ENCODE measurements at regions not wholly inside any gene's neighbourhood (a gene's known extent, or its start where the extent isn't known, plus 50 kb on each side); places are given as distances from the start of the nearest gene placed in this dataset.
A peak's percentile ranks its signal among the peaks of the same experiment; 100 is the strongest.

GRCh38 chr2:164388511-164388910, 232.8 kb downstream of the GRB14 start:
- Histone ChIP-seq H3K9me3 (no peaks in the 10 kb centered on the region), H3K9me2 (no peaks in the 10 kb centered on the region), H3K36me3 (replicated peaks in 1 of 2; ENCODE audit: control insufficient read depth in 1 of 2, insufficient read depth in 2 of 2, low read length in 1 of 2) (no peaks in the 10 kb centered on the region), H3K9ac (no peak overlapping the region), H2AFZ (ENCODE audit: low read depth) (peak overlapping the region; percentile 81), H3K4me1 (ENCODE audit: control insufficient read depth in 1 of 2, insufficient read depth in 2 of 2, low read depth in 1 of 2, low read length in 1 of 2) (peaks cover 0 to 10% of the 10 kb centered on the region in 2 experiments; a peak in 2 of 4 replicates), H3K27ac (ENCODE audit: low read depth in 2 of 2, low read length in 1 of 2) (peak overlapping the region in 1 of 2 experiments; percentile 53; a peak in 1 of 4 replicates), H3K79me2 (ENCODE audit: insufficient read depth) (no peaks in the 10 kb centered on the region), H3K27me3 (ENCODE audit: insufficient read depth) (no peaks in the 10 kb centered on the region), H3F3A (replicated peaks; ENCODE audit: insufficient read depth) (no peaks in the 10 kb centered on the region), H3K4me3 (ENCODE audit: low read depth in 2 of 2, low read length in 1 of 2) (no peak overlapping the region), H4K20me1 (ENCODE audit: insufficient read depth) (no peaks in the 10 kb centered on the region), H3K4me2 (peak overlapping the region; percentile 47; the same call in 1 of the 2 replicates)
- no peak for DNase-seq
- CTCF ChIA-PET = interaction anchor here (1.1 kb wide), 1 partner anchor 10 kb away, joined by 3 read pairs; no protein-coding TSS in a partner anchor
- POLR2A ChIA-PET = no interaction called here
- WGBS (ENCODE audit: low lambda C conversion rate) = 22% methylated on average over 2 of the region's 2 CpGs
- TF ChIP-seq CHD2 (IDR thresholded peaks at IDR 0.05; ENCODE audit: low read length, partially characterized antibody) (no peak), NRF1 (IDR thresholded peaks at IDR 0.05; ENCODE audit: low read depth, low read length) (no peak), IRF3 (IDR thresholded peaks at IDR 0.05; ENCODE audit: low read depth, low read length) (no peak), TEAD4 (IDR thresholded peaks at IDR 0.05; ENCODE audit: borderline replicate concordance, insufficient read depth) (peak; percentile 31; the same call in 1 of the 2 replicates), RAD21 (IDR thresholded peaks at IDR 0.05; ENCODE audit: low read length) (no peak), MXI1 (IDR thresholded peaks at IDR 0.05; ENCODE audit: low read depth, low read length) (no peak), FOXJ3 (CRISPR knock-in tag; IDR thresholded peaks at IDR 0.05) (no peak), FOSL2 (IDR thresholded peaks at IDR 0.05; ENCODE audit: borderline replicate concordance, low read depth) (peak; percentile 78; the same call in 1 of the 2 replicates), TAF1 (IDR thresholded peaks at IDR 0.05; ENCODE audit: borderline replicate concordance, low read depth, low read length) (no peak; the same call in 1 of the 2 replicates), RXRA (IDR thresholded peaks at IDR 0.05; ENCODE audit: borderline replicate concordance, low read depth) (no peak), SIN3A (IDR thresholded peaks at IDR 0.05; ENCODE audit: borderline replicate concordance, low read depth, low read length) (0 out of 2 replicates have a peak, but pooled peaks have one; percentile 16), USF2 (IDR thresholded peaks at IDR 0.05; ENCODE audit: borderline replicate concordance, low read depth, low read length) (no peak), NFIC (IDR thresholded peaks at IDR 0.05; ENCODE audit: borderline replicate concordance) (no peak), MEF2A (IDR thresholded peaks at IDR 0.05; ENCODE audit: borderline replicate concordance, low read depth) (no peak), EZH2phosphoT487 (IDR thresholded peaks at IDR 0.05; ENCODE audit: borderline replicate concordance, low read depth) (no peak), JUND (IDR thresholded peaks at IDR 0.05) (peak; percentile 66), GABPA (IDR thresholded peaks at IDR 0.05; ENCODE audit: low read depth) (0 out of 2 replicates have a peak, but pooled peaks have one; percentile 17), YY1 (IDR thresholded peaks at IDR 0.05; ENCODE audit: low read depth) (no peak), SMC3 (IDR thresholded peaks at IDR 0.05; ENCODE audit: low read depth, low read length) (no peak), GATA2 (CRISPR knock-in tag; IDR thresholded peaks at IDR 0.05) (no peak), ELF1 (IDR thresholded peaks at IDR 0.05) (0 out of 2 replicates have a peak, but pooled peaks have one; percentile 9), RFX5 (IDR thresholded peaks at IDR 0.05; ENCODE audit: low read length) (no peak)
- TF ChIP-seq, protein P1, sequence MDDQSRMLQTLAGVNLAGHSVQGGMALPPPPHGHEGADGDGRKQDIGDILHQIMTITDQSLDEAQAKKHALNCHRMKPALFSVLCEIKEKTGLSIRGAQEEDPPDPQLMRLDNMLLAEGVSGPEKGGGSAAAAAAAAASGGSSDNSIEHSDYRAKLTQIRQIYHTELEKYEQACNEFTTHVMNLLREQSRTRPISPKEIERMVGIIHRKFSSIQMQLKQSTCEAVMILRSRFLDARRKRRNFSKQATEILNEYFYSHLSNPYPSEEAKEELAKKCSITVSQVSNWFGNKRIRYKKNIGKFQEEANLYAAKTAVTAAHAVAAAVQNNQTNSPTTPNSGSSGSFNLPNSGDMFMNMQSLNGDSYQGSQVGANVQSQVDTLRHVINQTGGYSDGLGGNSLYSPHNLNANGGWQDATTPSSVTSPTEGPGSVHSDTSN (IDR thresholded peaks at IDR 0.05) = no peak
- TF ChIP-seq, protein P2, sequence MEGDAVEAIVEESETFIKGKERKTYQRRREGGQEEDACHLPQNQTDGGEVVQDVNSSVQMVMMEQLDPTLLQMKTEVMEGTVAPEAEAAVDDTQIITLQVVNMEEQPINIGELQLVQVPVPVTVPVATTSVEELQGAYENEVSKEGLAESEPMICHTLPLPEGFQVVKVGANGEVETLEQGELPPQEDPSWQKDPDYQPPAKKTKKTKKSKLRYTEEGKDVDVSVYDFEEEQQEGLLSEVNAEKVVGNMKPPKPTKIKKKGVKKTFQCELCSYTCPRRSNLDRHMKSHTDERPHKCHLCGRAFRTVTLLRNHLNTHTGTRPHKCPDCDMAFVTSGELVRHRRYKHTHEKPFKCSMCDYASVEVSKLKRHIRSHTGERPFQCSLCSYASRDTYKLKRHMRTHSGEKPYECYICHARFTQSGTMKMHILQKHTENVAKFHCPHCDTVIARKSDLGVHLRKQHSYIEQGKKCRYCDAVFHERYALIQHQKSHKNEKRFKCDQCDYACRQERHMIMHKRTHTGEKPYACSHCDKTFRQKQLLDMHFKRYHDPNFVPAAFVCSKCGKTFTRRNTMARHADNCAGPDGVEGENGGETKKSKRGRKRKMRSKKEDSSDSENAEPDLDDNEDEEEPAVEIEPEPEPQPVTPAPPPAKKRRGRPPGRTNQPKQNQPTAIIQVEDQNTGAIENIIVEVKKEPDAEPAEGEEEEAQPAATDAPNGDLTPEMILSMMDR (IDR thresholded peaks at IDR 0.05) = no peak
- TF ChIP-seq, protein P3, sequence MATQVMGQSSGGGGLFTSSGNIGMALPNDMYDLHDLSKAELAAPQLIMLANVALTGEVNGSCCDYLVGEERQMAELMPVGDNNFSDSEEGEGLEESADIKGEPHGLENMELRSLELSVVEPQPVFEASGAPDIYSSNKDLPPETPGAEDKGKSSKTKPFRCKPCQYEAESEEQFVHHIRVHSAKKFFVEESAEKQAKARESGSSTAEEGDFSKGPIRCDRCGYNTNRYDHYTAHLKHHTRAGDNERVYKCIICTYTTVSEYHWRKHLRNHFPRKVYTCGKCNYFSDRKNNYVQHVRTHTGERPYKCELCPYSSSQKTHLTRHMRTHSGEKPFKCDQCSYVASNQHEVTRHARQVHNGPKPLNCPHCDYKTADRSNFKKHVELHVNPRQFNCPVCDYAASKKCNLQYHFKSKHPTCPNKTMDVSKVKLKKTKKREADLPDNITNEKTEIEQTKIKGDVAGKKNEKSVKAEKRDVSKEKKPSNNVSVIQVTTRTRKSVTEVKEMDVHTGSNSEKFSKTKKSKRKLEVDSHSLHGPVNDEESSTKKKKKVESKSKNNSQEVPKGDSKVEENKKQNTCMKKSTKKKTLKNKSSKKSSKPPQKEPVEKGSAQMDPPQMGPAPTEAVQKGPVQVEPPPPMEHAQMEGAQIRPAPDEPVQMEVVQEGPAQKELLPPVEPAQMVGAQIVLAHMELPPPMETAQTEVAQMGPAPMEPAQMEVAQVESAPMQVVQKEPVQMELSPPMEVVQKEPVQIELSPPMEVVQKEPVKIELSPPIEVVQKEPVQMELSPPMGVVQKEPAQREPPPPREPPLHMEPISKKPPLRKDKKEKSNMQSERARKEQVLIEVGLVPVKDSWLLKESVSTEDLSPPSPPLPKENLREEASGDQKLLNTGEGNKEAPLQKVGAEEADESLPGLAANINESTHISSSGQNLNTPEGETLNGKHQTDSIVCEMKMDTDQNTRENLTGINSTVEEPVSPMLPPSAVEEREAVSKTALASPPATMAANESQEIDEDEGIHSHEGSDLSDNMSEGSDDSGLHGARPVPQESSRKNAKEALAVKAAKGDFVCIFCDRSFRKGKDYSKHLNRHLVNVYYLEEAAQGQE (IDR thresholded peaks at IDR 0.05; ENCODE audit: low read depth, low read length) = 0 out of 2 replicates have a peak, but pooled peaks have one; percentile 25
- TF ChIP-seq, protein P4, sequence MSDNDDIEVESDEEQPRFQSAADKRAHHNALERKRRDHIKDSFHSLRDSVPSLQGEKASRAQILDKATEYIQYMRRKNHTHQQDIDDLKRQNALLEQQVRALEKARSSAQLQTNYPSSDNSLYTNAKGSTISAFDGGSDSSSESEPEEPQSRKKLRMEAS (IDR thresholded peaks at IDR 0.05; ENCODE audit: low read depth) = 0 out of 2 replicates have a peak, but pooled peaks have one; percentile 39

All from SK-N-SH (cell line).